ENCODE measurements at regions not wholly inside any gene's neighbourhood (a gene's known extent, or its start where the extent isn't known, plus 50 kb on each side); places are given as distances from the start of the nearest gene placed in this dataset.
"Not testable (repeated sequence)": the region's sequence is repeated elsewhere in the genome, so short reads cannot be mapped to it uniquely, and the experiment has no call there.

DNA sequence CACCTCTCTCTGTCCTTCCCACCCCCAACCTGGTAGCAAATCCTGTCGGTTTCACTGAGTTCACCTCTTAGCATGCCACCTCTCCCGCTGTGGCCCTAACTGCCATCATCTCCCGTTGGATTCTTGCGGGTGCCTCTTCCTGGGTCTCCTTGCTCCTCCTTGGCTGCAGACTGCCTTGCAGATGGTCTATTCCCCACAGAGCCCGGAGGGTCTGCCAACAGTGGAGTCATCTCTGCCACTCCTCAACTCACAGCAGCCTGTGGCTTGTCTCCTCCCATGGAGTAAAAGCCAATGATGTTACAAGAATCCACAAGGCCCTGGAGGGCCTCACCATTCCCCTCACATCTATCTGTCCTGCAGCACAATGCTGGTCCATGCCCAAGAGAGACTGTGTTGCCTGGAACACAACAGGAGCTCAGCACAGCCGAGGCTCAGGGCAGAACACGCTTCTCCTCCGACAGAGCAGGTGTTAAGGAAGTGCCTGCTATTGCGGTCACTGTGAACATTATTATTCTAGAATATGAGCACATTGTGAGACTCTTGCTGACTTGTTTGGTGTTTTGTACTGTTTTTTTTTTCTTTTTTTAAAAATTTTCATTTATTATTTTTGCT, 241.8 kb upstream of the SULF2 start:
- DNase-seq = no peak

DNA sequence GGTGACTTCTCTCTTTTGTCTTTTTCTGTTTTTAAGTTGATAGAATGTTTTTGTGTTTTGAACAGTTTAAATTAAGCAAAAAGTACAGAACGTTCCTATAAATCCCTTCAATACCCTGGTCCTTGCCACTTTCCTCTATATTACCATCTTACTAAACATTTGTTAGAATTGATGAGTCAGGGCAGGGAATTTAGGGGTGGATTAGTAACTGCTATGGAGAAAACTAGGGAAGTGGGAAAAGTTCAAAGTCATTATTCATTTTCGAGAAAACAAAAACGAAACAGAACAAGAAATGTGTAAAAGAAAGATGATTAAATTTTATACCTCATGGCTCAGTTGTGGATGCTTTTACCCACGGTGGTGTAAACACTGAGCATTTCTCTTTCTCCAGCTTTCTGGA, 240.4 kb upstream of the SULF2 start:
- DNase-seq = no peak

DNA sequence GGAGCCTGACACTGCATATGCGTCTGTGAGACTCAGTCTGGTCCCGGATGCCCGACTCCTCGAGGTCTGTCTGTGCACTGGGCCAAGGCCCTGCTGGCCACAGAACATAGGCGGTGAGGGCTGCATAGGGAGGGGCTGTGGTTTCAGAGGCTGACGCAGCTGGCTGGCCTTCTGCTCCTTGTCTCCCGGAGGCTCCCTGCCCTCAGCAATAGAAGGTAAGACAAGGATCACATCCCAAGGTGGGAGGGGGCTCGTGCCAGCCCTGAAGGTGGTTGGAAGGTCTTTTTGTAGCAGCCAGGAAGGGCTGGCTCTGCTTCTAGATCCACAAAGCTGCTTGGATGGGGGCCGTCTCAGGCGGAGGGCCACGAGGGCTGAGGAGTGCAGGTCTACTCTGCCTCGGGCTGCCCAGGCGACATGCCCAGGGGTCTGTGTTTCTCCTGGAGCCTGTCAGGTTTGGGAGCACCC, 239.8 kb upstream of the SULF2 start:
- peak in 20 of 51 donors; percentile 2 to 43 (median 10) for DNase-seq

DNA sequence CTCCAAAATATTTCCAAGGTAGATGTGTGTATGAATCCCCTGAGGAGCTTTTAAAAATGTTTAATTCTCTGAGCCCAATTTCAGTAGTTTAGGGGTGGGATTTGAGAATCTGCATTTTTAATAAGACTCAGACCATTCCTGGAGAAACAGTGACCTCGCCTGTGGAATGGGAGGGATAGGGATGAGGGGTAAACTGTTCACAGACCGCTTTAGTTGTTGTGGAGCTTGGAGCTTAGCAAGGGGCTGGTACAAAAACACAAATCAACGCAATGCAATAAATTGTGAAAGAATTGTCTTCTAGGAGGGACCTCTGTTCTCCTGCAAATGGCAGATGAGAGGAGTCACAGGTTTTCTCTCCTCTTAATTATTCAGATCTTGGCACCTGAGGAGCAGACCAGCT, 239.3 kb upstream of the SULF2 start:
- no peak for DNase-seq

DNA sequence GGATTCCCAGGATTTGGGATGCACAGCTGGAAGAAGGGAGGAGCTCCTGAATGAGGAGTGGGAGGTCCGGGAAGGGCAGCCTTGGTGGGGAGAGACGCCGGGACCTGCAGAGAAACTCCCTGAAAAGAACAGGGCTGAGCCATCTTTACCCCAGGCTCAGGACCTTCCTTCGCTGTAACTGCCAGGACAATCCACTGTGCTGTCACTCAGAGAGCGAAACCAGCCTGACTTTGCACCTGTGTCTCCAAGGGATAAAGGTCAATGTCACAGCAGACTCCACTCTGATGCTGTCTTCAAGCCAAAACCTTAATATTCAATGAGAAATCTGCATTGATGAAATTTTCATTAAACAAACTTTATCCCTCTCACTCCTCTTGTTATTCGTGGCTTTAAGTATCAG, 235.4 kb upstream of the SULF2 start:
- not testable (repeated sequence) for DNase-seq

DNA sequence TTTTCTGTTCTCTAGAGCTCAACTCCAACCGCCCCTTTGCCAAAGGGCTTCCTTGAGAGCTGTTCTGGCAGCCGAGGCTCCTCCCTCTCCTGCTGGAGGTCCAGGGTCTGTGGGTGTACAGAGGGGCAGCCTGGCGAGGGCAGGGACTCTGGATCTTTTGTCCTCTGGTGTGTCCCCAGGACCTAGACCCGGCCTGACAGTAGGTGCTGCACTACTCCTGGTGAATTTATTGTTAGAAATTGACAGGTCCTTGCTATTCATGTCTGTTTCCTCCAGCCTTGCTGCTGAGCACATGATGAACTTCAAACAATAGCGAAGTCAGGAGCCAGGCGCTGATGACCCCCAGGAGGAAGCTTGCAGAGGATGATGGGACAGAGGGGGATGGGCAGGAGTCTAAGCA, 234.7 kb upstream of the SULF2 start:
- no peak for DNase-seq

DNA sequence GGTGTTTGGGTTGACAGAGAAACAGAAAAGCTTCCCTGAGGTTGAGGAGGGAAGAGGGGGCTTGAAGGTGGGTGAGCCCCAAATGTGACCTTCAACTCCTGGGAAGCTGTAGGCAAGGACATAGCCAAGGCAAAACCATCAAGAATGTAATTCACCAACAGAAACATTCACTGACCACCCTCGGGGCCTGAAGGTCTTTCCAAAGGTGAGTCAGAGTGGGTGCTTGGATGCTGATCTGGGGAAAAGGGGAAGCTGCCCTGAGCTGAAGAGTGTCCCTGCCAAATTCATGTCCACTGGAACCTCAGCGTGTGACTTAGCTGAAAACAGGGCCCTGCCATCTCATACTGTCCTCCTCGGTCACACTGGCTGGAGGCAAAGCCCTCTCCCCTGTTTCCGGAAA, 234.2 kb upstream of the SULF2 start:
- no peak for DNase-seq

DNA sequence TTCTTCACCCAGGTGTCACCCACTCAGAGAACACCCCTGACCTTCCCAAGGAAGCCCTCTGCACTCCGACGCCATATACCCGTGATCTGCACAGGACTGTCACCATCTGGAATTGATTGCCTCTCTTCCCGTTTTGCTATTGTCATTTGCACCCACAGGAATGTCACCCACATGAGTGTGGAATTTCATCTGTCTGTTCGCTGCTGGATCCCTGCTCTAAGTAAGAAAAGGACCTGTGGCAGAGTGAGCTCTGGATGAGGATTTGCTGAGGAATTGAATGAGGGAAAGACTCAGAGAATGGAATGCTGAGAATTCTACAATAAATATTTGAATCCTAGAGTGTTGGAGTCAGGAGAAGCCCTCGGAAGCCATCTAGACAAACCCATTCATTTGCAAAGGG, 233.6 kb upstream of the SULF2 start:
- not testable (repeated sequence) for DNase-seq

DNA sequence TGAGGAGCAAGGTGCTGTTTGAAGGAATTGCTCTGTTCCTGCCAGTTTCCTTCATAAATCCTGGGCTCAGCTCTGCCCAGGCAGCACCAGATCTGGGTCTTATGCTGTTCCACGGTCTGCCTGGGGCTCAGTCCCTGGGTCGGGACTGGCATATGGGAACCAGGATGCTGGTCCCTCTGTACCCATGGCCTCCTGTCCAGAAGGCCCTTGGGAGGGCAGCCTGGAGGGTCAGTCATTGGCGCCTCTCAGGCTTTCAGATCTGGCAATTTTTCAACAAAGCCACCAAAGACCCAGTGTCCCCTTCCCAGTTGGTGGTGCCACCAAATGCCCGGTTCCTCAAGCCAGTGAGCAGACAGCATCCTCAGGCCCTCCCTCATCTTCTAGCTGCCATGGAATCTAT, 232.7 kb upstream of the SULF2 start:
- no peak for DNase-seq

DNA sequence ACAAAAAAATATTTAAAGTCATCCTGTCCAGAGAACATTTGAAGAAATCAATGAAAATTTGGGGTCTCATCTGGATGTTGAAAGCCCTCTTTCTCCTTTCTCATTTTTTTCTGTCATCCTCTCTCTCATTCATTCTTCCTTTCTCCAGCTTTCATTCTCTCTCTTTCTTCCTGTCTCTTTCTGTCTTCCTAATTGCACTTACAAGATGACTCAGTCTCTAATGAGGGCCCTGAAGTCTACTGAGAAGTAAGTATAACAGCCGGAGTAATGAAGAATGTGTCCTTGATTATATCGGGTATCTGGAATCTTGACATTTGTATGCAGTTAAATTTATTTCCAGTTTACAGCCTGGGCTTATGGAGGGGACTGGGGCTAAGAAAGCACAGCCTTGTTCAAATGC, 232.2 kb upstream of the SULF2 start:
- DNase-seq = no peak

DNA sequence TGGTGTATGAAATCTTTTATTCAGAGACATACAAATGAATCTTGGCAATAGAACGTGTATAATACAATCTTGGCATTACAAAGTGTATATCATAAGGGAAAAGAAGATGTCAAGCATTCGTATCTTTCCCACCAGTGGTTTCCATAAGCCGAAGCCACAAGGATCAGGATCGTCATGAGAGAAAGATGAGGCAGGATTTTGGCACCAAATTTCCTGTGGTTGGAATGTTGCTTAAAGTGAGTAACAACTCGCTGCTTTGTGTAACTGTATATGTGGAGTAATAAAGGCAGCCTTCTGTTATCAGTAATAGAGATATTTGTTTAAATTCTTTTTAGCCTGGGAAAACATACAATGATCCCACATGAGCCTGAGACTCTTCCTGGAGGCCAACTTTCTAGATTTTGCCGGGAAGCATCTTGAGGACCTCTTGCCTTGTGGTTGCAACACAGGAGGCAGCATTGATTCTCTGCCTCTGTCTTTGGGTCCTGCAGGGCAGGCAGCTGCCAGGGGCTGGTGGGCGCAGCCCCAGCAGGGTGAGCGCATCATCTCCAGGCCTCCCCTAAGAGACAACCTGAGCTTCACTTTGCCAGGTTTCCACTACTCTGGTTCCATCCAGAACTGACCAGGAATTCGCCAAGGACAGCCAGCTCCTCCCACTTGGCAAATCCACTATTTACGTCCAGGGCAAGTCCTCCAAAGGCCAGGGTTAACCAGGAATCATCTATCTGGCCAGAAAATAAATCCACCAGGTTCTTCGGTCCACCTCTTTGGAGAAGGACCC, 230.9 kb upstream of the SULF2 start:
- DNase-seq = no peak

DNA sequence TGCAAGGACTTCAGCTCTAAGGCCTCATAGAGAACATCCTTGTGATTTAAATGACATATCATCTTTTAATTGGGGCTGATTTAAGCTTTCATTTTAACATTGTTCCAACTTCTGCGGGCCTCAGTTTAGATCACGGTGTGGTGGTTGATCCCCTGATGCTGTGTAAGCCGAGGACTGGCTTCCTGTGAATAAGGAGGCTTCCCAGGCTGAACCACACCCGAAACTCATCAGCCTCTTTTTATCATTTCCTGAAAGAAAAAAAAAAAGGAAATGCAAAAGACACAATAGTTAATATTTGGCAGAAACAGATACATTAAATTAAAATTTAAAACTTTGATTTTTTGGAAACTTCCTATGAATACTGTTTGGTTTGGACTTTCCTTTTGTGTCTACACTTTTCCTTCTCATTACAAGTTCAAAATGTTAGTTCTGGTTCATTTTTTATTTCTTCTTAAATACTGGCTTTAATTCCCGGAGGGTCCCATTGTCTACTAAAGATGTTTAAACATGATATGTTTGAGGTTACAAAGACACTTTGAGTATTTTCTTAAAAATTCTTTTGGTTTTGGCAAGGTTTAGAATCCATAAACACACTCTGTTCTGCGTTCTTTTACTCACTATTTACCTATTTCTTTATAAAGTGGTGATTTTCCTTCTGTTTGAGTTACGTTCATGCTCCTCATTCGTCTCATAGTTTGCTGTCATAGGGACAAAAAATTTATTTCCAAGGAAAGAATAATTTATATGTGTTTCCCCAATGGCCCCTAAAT, 230.0 kb upstream of the SULF2 start:
- DNase-seq = no peak

DNA sequence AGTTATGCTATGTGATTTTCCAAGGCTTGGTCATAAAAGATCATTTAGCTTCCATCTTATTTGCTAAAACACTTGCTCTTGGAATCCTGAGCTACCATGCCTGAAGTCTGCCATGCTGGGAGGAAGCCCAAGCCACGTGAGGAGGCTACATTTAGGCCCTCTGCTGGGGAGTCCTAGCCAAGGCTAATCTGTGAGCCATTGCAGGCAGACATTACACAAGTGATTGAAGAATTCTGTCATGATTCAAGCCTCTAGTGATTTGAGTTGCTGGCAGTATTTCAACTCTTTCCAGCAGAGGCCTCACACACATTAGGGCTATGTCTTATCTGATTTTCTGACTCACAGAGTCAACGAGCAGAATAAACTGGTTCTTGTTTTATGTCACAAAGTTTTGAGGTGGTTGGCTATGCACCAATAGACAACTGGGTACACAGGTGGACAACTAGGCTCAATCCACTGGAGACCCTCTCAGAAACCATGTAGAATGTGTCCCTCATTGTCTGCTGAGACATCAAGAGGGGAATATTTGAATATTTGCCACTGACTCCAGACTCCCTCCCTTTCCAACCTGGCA, 227.2 kb upstream of the SULF2 start:
- DNase-seq = no peak

DNA sequence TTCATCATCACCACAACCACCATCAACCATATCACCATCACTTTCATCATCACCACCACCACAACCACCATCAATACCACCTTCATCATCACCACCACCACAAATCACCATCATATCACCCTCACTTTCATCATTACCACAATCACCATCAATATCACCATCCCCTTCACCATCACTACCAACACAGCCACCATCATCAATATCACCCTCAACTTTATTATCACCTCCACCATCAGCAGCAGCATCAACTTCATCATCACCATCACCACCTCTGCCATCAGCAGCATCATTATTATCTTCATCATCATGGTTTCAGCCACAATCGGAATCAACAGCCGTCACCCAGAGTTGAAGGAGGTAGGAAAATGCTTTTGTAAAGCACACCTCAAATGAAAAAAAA, 225.7 kb upstream of the SULF2 start:
- DNase-seq = no peak

DNA sequence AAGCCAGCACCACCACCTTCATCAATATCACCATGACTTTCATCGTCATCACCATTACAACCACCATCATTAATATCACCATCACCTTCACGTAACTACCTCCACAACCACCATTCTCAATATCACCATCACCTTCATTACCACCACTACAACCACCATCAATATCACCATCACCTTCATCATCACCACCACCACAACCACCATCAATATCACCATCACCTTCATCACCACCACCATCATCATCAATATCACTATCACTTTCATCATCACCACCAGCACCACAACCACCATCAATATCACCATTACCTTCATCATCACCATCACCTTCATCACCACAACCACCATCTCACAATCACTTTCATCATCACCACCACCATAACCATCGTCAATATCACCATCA, 225.3 kb upstream of the SULF2 start:
- no peak for DNase-seq

DNA sequence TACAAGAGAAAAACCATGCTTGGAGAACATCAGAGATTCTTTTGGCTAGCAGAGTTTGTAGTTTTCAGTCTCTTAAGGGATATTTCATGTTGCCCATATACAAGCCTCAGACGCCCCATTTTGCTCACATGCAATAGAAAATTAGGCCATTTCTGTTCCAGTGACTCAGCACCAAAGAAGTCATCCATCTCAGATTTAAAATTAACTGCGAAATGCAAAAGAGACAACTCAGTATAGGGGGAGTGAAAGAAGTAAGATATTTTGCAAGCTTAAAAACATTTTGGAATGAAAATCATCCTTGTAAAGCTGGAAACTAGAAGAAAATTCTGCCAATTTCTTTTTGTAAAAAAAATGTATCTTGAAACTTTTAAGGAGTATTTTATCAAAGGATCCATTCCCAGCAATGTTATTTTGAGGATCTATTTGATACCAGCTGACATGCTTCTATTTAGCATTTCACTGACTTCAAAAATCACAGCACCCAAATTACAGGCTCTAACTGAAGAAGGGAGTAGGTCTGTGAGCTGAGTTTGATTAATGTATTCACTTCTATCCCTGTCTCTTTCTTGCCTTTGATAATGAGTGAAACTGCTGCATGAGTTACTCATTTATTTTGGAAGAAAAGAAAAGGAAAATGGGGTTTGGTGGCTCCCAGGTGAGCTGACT, 223.7 kb upstream of the SULF2 start:
- peak in 1 of 51 donors; percentile 5 for DNase-seq

DNA sequence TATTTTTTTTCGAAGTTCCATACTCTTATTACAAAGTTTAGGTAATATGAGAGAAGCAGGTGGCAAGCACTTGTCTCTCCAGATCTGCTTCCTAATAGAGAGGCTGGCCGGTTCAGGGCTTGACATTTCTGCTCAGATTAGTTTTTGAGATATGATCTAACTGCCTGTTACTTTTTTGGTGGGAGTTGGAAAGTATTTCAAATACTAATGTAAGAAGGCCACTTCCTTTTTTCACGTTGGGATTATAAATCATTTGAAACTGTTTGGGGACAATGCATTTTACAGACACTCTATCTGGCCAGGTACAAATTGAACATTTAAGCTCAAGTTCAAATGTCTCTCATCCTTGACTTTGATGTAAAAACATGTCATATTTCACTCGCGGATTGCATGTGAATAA, 222.1 kb upstream of the SULF2 start:
- no peak for DNase-seq

DNA sequence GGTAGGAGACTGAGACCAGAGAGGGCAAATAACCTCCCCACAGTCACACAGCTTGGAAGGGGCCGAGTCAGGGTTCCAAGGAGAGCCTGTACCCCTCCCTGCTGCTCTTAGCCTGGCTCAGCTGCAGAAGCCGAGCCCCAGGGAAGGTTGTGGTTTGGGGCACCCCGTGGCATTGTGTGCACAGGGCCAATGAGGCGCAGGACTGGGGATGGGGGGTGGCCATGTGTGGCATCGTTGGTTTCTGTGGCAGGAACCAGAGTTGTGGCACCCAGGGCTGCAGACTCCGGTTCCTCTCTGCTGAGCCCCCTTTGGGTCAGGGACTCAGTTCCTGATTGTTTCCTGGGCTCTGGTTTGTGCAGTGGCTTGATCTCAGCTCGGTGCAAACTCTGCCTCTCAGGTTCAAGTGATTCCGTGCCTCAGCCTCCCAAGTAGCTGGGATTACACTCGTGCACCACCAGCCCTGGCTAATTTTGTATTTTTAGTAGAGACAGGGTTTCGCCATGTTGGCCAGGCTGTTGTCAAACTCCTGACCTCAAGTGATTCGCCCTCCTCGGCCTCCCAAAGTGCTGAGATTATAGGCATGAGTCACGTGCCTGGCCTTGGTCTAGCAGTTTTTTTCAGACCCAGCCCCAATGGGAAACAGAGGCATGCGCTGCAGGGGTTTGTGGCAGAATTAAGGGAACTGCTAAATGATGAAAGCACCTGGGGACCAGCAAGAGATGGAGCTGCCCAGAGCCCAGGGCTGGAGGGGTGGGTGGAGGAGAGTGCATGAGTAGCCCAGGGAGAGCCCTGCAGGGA, 221.0 kb upstream of the SULF2 start:
- no peak for DNase-seq

DNA sequence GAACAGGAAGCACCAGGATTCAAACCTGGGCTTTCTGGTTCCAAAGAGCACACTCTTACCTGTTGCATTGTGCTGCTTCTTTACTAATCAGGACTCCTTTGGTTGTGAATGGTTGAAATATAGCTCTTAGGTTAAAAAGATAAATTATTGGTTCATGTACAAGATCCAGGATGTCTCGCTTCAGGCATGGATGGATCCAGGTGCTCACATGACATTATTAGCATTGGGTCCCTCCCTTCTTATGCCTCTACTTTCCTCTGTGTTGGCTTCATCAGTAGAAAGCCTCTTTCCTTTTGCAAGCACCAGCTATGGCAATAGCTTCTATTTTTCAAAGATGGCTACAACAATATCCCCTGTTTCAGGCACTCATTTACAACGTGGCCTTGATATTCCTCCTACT, 217.7 kb upstream of the SULF2 start:
- no peak for DNase-seq

DNA sequence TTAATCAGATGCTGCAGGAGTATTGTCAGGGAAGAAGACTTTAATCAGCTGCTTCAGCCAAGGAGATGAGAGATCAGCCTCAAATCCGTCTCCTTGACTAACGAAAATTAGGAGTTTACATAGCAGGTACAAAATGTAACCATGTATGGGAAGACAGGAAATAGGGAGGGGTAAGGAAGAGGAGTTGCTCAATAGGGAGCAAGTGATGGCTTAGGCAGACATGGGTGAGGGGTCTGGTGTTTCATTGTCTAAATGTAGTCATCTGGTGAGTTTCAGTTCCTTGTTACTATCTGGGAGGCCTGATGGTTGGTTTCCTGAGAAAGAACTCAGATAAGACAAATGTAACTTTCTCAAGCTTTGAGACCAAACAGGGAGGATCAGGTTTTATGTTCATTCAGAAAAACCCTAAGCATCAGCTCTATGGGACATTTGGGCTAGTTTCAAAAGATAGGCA, 217.3 kb upstream of the SULF2 start:
- DNase-seq = no peak

DNA sequence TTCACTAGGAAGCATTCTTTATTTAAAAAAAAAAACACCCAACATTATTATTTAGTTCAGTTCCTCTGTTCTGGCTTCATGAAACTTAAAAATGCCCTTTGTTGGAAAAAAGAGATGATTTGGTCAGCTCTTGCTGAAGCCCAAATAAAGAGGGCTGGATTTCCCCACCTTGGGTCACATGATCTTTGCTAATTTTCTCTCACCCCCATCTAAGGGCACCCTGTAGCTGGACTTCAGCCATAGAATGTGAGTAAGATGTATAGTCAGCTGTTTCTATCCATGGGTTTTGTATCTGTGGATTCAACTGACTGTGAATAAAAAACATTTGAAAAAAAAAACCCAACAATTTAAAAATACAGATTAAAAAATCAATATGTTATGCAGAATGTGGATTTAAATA, 213.9 kb upstream of the SULF2 start:
- no peak for DNase-seq

Measured in hypothalamus (tissue), 51 donors.